GM21723 (cell line): ENCODE measurements at regions not wholly inside any gene's neighbourhood (a gene's known extent, or its start where the extent isn't known, plus 50 kb on each side); places are given as distances from the start of the nearest gene placed in this dataset.

Experiments used
- ATAC-seq: cut with Tn5 transposase; IDR thresholded peaks from one replicate; pipeline ENCODE4 v1.9.1; 2021; ENCODE audit warnings: mild to moderate bottlenecking, moderate library complexity; ENCODE audit not compliant: unreplicated experiment

GRCh38 chr10:111873041-111873440 is 310.5 kb downstream of the GPAM start:
- no peak for ATAC-seq

- ATAC-seq: no peak
Observed at GRCh38 chr10:111873621-111874135, 309.9 kb downstream of the GPAM start.

- no peak for ATAC-seq
Observed at GRCh38 chr10:111874576-111874975, 309.0 kb downstream of the GPAM start.

- no peak for ATAC-seq
Observed at GRCh38 chr10:111875725-111876124, 307.8 kb downstream of the GPAM start.

- no peak for ATAC-seq
Observed at GRCh38 chr10:111877258-111877657, 306.3 kb downstream of the GPAM start.

GRCh38 chr10:111879969-111880368 is 303.6 kb downstream of the GPAM start:
- no peak for ATAC-seq

GRCh38 chr10:111885046-111885445 is 298.5 kb downstream of the GPAM start:
- ATAC-seq: no peak

- ATAC-seq: no peak
Observed at GRCh38 chr10:111885919-111886318, 297.6 kb downstream of the GPAM start.

- ATAC-seq: no peak
Observed at GRCh38 chr10:111887266-111887665, 296.3 kb downstream of the GPAM start.

- ATAC-seq: no peak
Observed at GRCh38 chr10:111890046-111890445, 293.5 kb downstream of the GPAM start.

GRCh38 chr10:111916011-111916410 is 267.6 kb downstream of the GPAM start:
- no peak for ATAC-seq

- no peak for ATAC-seq
Observed at GRCh38 chr10:111921821-111922220, 261.7 kb downstream of the GPAM start.

- no peak for ATAC-seq
Observed at GRCh38 chr10:111923032-111923431, 260.5 kb downstream of the GPAM start.

GRCh38 chr10:111926286-111926685 is 257.3 kb downstream of the GPAM start:
- ATAC-seq: no peak

- no peak for ATAC-seq
Observed at GRCh38 chr10:111933937-111934336, 249.6 kb downstream of the GPAM start.

GRCh38 chr10:111934931-111935330 is 248.6 kb downstream of the GPAM start:
- ATAC-seq: no peak

- ATAC-seq: no peak
Observed at GRCh38 chr10:111936143-111936542, 247.4 kb downstream of the GPAM start.

- no peak for ATAC-seq
Observed at GRCh38 chr10:111944331-111944730, 239.2 kb downstream of the GPAM start.

GRCh38 chr10:111953949-111954348 is 229.6 kb downstream of the GPAM start:
- ATAC-seq: no peak

- ATAC-seq: no peak
Observed at GRCh38 chr10:111954386-111954785, 229.2 kb downstream of the GPAM start.

GRCh38 chr10:111956841-111957240 is 226.7 kb downstream of the GPAM start:
- no peak for ATAC-seq

GRCh38 chr10:111962951-111963350 is 220.6 kb downstream of the GPAM start:
- no peak for ATAC-seq

- ATAC-seq: no peak
Observed at GRCh38 chr10:111967116-111967515, 216.4 kb downstream of the GPAM start.

GRCh38 chr10:111967547-111967946 is 216.0 kb downstream of the GPAM start:
- ATAC-seq: no peak
